NCI-H1048 (cell line): ENCODE measurements at regions not wholly inside any gene's neighbourhood (a gene's known extent, or its start where the extent isn't known, plus 50 kb on each side); places are given as distances from the start of the nearest gene placed in this dataset.

Experiments used
- DNase-seq: peaks from one replicate; lab custom pipeline; 2025; lab: John Stamatoyannopoulos, UW

- DNase-seq, result no peak
Measured at GRCh38 chr17:72258711-72259110, 137.9 kb downstream of the SOX9 start.

GRCh38 chr17:72259922-72260321 lies 139.1 kb downstream of the SOX9 start:
- no peak for DNase-seq

- no peak for DNase-seq
Measured at GRCh38 chr17:72262766-72263165, 141.9 kb downstream of the SOX9 start.

GRCh38 chr17:72264682-72265405 lies 144.0 kb downstream of the SOX9 start:
- DNase-seq, result no peak

- DNase-seq, result no peak
Measured at GRCh38 chr17:72266112-72266775, 145.4 kb downstream of the SOX9 start.

- no peak for DNase-seq
Measured at GRCh38 chr17:72267601-72268000, 146.8 kb downstream of the SOX9 start.

GRCh38 chr17:72268431-72268830 lies 147.6 kb downstream of the SOX9 start:
- DNase-seq, result no peak

GRCh38 chr17:72270273-72270924 lies 149.6 kb downstream of the SOX9 start:
- no peak for DNase-seq

- no peak for DNase-seq
Measured at GRCh38 chr17:72271603-72272002, 150.8 kb downstream of the SOX9 start.

- DNase-seq, result no peak
Measured at GRCh38 chr17:72273289-72274056, 152.7 kb downstream of the SOX9 start.

GRCh38 chr17:72274614-72275013 lies 153.8 kb downstream of the SOX9 start:
- no peak for DNase-seq

- DNase-seq, result no peak
Measured at GRCh38 chr17:72280881-72281280, 160.1 kb downstream of the SOX9 start.

- DNase-seq, result no peak
Measured at GRCh38 chr17:72282439-72283029, 161.7 kb downstream of the SOX9 start.

- no peak for DNase-seq
Measured at GRCh38 chr17:72284806-72285205, 164.0 kb downstream of the SOX9 start.

- DNase-seq, result no peak
Measured at GRCh38 chr17:72287586-72287985, 166.8 kb downstream of the SOX9 start.

- DNase-seq, result no peak
Measured at GRCh38 chr17:72294487-72294893, 173.7 kb downstream of the SOX9 start.

- DNase-seq, result no peak
Measured at GRCh38 chr17:72295916-72296315, 175.1 kb downstream of the SOX9 start.

- DNase-seq, result no peak
Measured at GRCh38 chr17:72296456-72296855, 175.6 kb downstream of the SOX9 start.

- no peak for DNase-seq
Measured at GRCh38 chr17:72297326-72298115, 176.7 kb downstream of the SOX9 start.

GRCh38 chr17:72299100-72299499 lies 178.3 kb downstream of the SOX9 start:
- no peak for DNase-seq

GRCh38 chr17:72299592-72299991 lies 178.8 kb downstream of the SOX9 start:
- DNase-seq, result no peak
